ENCODE measurements at regions not wholly inside any gene's neighbourhood (a gene's known extent, or its start where the extent isn't known, plus 50 kb on each side); places are given as distances from the start of the nearest gene placed in this dataset.

DNA sequence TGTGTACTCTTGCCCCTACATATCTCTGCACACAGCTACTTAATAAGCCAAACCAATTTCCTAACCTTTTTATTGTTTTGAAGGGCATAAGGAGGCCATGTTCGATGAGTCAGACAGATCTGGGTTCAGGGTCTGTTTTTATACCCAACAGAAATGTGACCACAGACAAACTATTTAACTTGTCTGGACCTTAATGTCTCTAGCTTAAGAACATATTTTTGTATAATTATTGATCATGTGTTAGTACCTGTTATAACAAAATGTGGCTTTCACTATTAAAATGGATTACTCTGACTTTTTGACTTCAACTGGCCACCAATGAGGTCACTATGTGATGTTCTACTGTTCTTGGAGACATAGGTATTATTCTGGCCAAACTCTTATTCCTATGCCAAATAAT lies 507.8 kb upstream of the USP24 start (continued):
- TF ChIP-seq ZNF532 (CRISPR knock-in tag; IDR thresholded peaks at IDR 0.05; ENCODE audit: borderline replicate concordance) = no peak
- no peak for TF ChIP-seq ETV6 (CRISPR knock-in tag; IDR thresholded peaks at IDR 0.05)
- TF ChIP-seq ZBTB21 (CRISPR knock-in tag; IDR thresholded peaks at IDR 0.05; ENCODE audit: borderline replicate concordance) = no peak

DNA sequence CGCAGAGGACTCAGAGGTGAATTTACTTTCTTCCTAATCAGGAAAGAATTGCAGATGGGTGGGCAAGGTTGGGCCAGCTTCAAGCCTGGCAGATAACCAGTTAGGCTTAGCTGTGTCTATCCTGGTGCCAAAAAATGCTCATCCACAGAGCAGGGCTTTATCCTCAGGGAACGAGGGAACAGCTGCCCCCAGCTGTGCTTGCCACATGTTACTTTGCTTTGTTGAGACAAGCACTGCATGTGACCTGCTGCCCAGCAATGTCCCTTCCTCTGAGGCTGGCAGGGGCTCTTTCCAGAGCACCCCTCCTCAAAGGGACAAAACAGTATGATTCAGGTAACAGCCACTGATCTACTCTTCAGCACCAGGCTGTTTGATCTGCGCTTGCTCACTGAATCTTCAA lies 505.1 kb upstream of the USP24 start:
- H3K36me3 Mint-ChIP-seq = no peaks in the 10 kb centered on the region
- H3K4me3 Mint-ChIP-seq = no peak overlapping the region
- POLR2A ChIA-PET = no interaction called here
- H3K9me3 Mint-ChIP-seq = peaks cover 13% of the 10 kb centered on the region
- peak; percentile 30 for ATAC-seq
- CTCF ChIA-PET = no interaction called here
- H3K27ac Mint-ChIP-seq = peak overlapping the region; percentile 43; the same call in 1 of the 2 replicates
- H3K4me1 Mint-ChIP-seq = peaks cover 31% of the 10 kb centered on the region
- TF ChIP-seq, protein P1, sequence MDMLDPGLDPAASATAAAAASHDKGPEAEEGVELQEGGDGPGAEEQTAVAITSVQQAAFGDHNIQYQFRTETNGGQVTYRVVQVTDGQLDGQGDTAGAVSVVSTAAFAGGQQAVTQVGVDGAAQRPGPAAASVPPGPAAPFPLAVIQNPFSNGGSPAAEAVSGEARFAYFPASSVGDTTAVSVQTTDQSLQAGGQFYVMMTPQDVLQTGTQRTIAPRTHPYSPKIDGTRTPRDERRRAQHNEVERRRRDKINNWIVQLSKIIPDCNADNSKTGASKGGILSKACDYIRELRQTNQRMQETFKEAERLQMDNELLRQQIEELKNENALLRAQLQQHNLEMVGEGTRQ (CRISPR knock-in tag; IDR thresholded peaks at IDR 0.05) = peak; percentile 43; the same call in 1 of the 2 replicates
- no peak for TF ChIP-seq NFATC4 (CRISPR knock-in tag; IDR thresholded peaks at IDR 0.05)
- H3K27me3 Mint-ChIP-seq (ENCODE audit: low read depth) = no peaks in the 10 kb centered on the region
- no peak for DNase-seq (ENCODE audit: low spot score)

DNA sequence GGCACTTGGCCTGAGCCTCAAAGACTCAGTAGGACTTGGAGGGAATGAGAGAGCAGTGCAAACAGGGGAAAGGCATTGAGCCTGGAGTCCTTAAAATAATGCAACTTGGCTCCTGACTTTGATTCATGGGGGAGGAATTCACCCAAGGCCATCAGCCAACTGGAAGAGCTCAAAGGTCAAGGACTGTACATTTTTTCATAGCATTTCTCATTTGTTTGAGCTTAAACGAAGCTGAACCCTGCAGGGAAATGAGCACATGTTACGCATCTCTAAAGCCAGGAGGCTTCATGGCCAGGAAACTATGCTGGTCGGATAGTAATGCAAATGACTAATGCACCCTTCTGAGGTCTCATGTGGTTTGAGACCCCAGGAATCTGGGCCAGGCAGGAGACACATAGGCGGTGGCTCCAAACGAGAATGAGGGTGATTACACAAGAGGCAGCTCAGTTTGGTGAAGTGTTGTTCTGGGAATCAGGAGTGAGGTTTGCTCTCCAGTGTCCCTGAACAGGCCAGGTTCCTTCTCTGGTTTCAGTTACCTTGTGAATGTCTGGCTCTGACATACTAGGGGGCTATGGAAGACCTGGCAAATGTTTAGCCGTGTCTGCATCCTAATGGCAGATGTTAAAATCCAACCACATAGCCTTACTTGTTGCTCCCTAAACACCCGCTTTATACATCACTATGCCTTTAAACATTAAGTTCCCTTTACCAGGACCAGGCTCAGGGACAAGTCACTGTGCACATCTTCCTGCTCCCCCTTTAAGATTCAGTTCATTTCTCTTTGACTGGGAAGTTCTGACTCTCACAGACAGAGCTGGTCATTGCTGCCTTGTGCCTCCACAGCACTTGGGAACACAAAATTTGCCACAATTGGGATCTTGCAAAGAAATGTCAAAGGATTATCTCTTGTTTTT lies 503.9 kb upstream of the USP24 start:
- ATAC-seq (peak; percentile 77), DNase-seq (ENCODE audit: low spot score) (peak; percentile 12)
- TF ChIP-seq, protein P2, sequence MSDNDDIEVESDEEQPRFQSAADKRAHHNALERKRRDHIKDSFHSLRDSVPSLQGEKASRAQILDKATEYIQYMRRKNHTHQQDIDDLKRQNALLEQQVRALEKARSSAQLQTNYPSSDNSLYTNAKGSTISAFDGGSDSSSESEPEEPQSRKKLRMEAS (CRISPR knock-in tag; IDR thresholded peaks at IDR 0.05) = peak; percentile 40; the same call in 1 of the 2 replicates
- TF ChIP-seq RELA (CRISPR knock-in tag; IDR thresholded peaks at IDR 0.05; ENCODE audit: borderline replicate concordance) (no peak), ZNF671 (CRISPR knock-in tag; IDR thresholded peaks at IDR 0.05) (no peak), ZNF423 (CRISPR knock-in tag; IDR thresholded peaks at IDR 0.05) (peak; percentile 97)
- TF ChIP-seq, protein P3, sequence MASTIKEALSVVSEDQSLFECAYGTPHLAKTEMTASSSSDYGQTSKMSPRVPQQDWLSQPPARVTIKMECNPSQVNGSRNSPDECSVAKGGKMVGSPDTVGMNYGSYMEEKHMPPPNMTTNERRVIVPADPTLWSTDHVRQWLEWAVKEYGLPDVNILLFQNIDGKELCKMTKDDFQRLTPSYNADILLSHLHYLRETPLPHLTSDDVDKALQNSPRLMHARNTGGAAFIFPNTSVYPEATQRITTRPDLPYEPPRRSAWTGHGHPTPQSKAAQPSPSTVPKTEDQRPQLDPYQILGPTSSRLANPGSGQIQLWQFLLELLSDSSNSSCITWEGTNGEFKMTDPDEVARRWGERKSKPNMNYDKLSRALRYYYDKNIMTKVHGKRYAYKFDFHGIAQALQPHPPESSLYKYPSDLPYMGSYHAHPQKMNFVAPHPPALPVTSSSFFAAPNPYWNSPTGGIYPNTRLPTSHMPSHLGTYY (CRISPR knock-in tag; IDR thresholded peaks at IDR 0.05) = no peak
- ChIA-PET CTCF (interaction anchor here (0.9 kb wide), 1 partner anchor 174 kb away, joined by 3 read pairs; no protein-coding TSS in a partner anchor), POLR2A (no interaction called here)
- H3K4me3 Mint-ChIP-seq = no peak overlapping the region
- H3K4me1 Mint-ChIP-seq = peaks cover 34% of the 10 kb centered on the region
- H3K36me3 Mint-ChIP-seq = no peaks in the 10 kb centered on the region
- H3K9me3 Mint-ChIP-seq = peaks cover 11% of the 10 kb centered on the region
- H3K27me3 Mint-ChIP-seq (ENCODE audit: low read depth) = no peaks in the 10 kb centered on the region
- peak overlapping the region; percentile 59 for H3K27ac Mint-ChIP-seq

DNA sequence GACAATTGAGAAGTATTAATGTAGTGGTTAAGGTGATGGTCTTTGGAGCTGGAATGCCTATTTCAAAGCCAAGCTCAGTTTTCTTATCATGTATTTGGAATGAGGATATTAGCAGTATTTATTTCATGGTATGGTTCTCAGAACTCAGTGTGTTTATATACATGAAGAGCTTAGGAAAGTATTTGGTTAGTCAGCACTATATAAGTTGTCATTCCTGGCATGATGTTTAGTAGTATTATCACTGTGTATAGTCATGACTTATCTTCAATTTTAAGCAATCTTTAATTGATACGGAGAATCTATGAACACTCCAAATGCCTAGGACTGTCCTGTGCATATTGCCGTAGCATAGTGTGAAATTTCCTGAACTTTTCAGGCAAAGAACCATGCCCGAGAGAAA lies 501.9 kb upstream of the USP24 start:
- no peak for DNase-seq (ENCODE audit: low spot score)
- H3K9me3 Mint-ChIP-seq = peaks cover 9% of the 10 kb centered on the region
- no peak overlapping the region for H3K4me3 Mint-ChIP-seq
- H3K27me3 Mint-ChIP-seq (ENCODE audit: low read depth) = no peaks in the 10 kb centered on the region
- H3K4me1 Mint-ChIP-seq = peaks cover 34% of the 10 kb centered on the region
- no peak overlapping the region for H3K27ac Mint-ChIP-seq
- no peaks in the 10 kb centered on the region for H3K36me3 Mint-ChIP-seq
- ATAC-seq = no peak
- POLR2A ChIA-PET = no interaction called here
- CTCF ChIA-PET = no interaction called here
- TF ChIP-seq, protein P4, sequence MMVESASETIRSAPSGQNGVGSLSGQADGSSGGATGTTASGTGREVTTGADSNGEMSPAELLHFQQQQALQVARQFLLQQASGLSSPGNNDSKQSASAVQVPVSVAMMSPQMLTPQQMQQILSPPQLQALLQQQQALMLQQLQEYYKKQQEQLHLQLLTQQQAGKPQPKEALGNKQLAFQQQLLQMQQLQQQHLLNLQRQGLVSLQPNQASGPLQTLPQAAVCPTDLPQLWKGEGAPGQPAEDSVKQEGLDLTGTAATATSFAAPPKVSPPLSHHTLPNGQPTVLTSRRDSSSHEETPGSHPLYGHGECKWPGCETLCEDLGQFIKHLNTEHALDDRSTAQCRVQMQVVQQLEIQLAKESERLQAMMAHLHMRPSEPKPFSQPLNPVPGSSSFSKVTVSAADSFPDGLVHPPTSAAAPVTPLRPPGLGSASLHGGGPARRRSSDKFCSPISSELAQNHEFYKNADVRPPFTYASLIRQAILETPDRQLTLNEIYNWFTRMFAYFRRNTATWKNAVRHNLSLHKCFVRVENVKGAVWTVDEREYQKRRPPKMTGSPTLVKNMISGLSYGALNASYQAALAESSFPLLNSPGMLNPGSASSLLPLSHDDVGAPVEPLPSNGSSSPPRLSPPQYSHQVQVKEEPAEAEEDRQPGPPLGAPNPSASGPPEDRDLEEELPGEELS (CRISPR knock-in tag; IDR thresholded peaks at IDR 0.05) = no peak
- TF ChIP-seq ETV6 (CRISPR knock-in tag; IDR thresholded peaks at IDR 0.05) (no peak), NFATC4 (CRISPR knock-in tag; IDR thresholded peaks at IDR 0.05) (no peak), E2F5 (CRISPR knock-in tag; IDR thresholded peaks at IDR 0.05) (no peak)
- TF ChIP-seq, protein P5, sequence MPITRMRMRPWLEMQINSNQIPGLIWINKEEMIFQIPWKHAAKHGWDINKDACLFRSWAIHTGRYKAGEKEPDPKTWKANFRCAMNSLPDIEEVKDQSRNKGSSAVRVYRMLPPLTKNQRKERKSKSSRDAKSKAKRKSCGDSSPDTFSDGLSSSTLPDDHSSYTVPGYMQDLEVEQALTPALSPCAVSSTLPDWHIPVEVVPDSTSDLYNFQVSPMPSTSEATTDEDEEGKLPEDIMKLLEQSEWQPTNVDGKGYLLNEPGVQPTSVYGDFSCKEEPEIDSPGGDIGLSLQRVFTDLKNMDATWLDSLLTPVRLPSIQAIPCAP (CRISPR knock-in tag; IDR thresholded peaks at IDR 0.05) = no peak
